Glomerular endothelial cell (primary cell): ENCODE measurements at regions not wholly inside any gene's neighbourhood (a gene's known extent, or its start where the extent isn't known, plus 50 kb on each side); places are given as distances from the start of the nearest gene placed in this dataset.

ENCODE experiments used
- DNase-seq: peaks from one replicate; pipeline ENCODE4 v3.0.0-alpha.2; 2011; ENCODE audit warnings: low read depth, low spot score; ENCODE audit errors: extremely low read depth

GRCh38 chr3:67897351-67898336 is 243.2 kb upstream of the SUCLG2 start:
- no peak for DNase-seq

- no peak for DNase-seq
Measured at GRCh38 chr3:67896130-67896529, 241.7 kb upstream of the SUCLG2 start.

GRCh38 chr3:67894510-67894909 is 240.1 kb upstream of the SUCLG2 start:
- DNase-seq: no peak

GRCh38 chr3:67884345-67884744 is 229.9 kb upstream of the SUCLG2 start:
- DNase-seq: no peak

GRCh38 chr3:67883766-67884165 is 229.4 kb upstream of the SUCLG2 start:
- no peak for DNase-seq

- no peak for DNase-seq
Measured at GRCh38 chr3:67882981-67883380, 228.6 kb upstream of the SUCLG2 start.

GRCh38 chr3:67876261-67876660 is 221.8 kb upstream of the SUCLG2 start:
- no peak for DNase-seq

GRCh38 chr3:67875858-67876257 is 221.4 kb upstream of the SUCLG2 start:
- no peak for DNase-seq

GRCh38 chr3:67875338-67875737 is 220.9 kb upstream of the SUCLG2 start:
- DNase-seq: no peak

GRCh38 chr3:67870477-67870876 is 216.1 kb upstream of the SUCLG2 start:
- no peak for DNase-seq

GRCh38 chr3:67866571-67866970 is 212.2 kb upstream of the SUCLG2 start:
- no peak for DNase-seq

GRCh38 chr3:67864587-67865183 is 210.3 kb upstream of the SUCLG2 start:
- DNase-seq: no peak

- no peak for DNase-seq
Measured at GRCh38 chr3:67863869-67864268, 209.5 kb upstream of the SUCLG2 start.

GRCh38 chr3:67860429-67860828 is 206.0 kb upstream of the SUCLG2 start:
- DNase-seq: no peak

- DNase-seq: no peak
Measured at GRCh38 chr3:67858492-67858891, 204.1 kb upstream of the SUCLG2 start.

- no peak for DNase-seq
Measured at GRCh38 chr3:67856718-67857117, 202.3 kb upstream of the SUCLG2 start.

GRCh38 chr3:67854663-67855062 is 200.3 kb upstream of the SUCLG2 start:
- no peak for DNase-seq

GRCh38 chr3:67853520-67853919 is 199.1 kb upstream of the SUCLG2 start:
- no peak for DNase-seq

- DNase-seq: no peak
Measured at GRCh38 chr3:67848299-67848698, 193.9 kb upstream of the SUCLG2 start.

GRCh38 chr3:67846166-67846565 is 191.8 kb upstream of the SUCLG2 start:
- no peak for DNase-seq

- no peak for DNase-seq
Measured at GRCh38 chr3:67832817-67833216, 178.4 kb upstream of the SUCLG2 start.

- DNase-seq: no peak
Measured at GRCh38 chr3:67831262-67831661, 176.8 kb upstream of the SUCLG2 start.
